G401.6 (cell line): ENCODE measurements at regions not wholly inside any gene's neighbourhood (a gene's known extent, or its start where the extent isn't known, plus 50 kb on each side); places are given as distances from the start of the nearest gene placed in this dataset.

Experiments used
- FAIRE-seq: peaks from 2 replicates; lab custom pipeline; 2012; peaks lifted over from hg19 to GRCh38; lab: Jason Lieb, UNC

DNA sequence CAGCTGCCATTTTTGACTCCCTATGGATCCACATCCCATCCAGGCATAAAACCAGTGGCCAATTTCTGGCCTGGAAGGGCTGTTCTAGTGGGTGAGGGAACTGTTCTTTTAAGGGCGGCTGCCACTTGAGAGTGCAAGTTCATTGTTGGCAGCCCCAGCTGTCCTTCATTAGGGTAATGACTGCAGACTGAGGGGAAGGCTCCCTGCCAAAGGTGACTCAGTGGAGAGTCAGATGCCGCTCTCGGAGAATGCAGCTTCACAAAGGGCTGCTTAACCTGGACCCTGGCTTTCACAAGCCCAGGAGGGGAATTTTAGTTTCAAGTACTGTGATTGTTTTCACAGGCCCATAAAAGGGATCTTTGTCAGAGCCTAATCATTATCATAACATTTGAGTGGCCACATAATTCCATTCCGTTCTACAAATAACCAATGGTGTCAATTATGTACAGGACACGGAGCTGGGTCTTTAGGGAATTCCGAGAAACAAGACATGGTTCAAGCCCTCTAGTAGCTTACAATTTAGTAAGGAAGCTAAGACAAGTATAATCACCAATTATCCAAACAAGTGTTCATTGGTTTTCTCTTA is 235.7 kb downstream of the CDCA7 start:
- FAIRE-seq, result no peak

GRCh38 chr2:173593109-173593508 is 238.4 kb downstream of the CDCA7 start:
- no peak for FAIRE-seq

DNA sequence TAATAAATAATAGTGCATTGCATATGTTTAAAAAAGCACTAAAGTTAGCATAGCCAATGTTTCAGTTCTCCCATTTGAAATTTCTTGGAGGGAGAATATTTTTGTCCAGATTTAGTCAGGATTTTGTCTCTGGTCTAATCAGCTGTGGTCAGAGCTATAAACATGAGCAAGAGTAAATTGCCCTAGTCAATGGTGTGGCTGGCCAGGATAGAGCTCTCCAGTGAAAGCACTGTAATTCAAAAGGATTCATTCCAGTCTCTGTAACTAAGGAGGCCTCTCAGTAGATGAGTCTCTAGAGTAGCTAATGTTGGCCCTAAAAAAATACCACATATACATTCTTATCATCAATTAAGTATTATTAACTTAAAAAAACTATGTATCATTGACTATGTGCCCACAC is 241.6 kb downstream of the CDCA7 start:
- FAIRE-seq, result no peak

- FAIRE-seq, result no peak
Measured at GRCh38 chr2:173598525-173598924, 243.9 kb downstream of the CDCA7 start.

DNA sequence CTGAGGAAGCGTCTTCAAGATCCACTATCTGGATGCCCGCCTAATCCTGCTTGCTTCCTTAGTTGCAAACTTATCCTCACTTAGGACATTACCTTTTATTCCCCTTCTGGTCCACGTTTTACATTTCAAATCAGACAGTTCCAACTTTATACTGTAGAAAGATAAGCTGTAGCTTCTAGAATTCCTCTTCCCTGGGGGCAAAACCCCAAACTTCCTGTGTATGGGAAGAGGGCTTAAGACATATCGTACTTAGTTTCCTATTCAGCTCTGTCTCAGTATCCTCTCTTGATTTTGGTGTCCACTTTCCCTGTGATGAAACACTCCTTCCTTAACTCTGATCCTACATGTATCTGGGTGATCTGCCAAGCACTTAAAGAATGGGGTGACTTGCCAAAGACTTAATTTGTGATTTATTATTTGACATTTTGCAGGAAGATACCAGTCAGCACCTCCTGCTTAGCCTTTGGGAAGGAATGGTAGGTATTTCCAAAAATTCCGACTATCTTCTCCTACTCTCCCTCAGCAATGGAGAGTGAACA is 245.2 kb downstream of the CDCA7 start:
- no peak for FAIRE-seq

- FAIRE-seq, result no peak
Measured at GRCh38 chr2:173602153-173602795, 247.6 kb downstream of the CDCA7 start.

GRCh38 chr2:173605994-173606393 is 251.3 kb downstream of the CDCA7 start:
- FAIRE-seq, result no peak

GRCh38 chr2:173606619-173607248 is 252.1 kb downstream of the CDCA7 start:
- no peak for FAIRE-seq

- no peak for FAIRE-seq
Measured at GRCh38 chr2:173607606-173608311, 253.1 kb downstream of the CDCA7 start.

- no peak for FAIRE-seq
Measured at GRCh38 chr2:173611121-173611520, 256.4 kb downstream of the CDCA7 start.

DNA sequence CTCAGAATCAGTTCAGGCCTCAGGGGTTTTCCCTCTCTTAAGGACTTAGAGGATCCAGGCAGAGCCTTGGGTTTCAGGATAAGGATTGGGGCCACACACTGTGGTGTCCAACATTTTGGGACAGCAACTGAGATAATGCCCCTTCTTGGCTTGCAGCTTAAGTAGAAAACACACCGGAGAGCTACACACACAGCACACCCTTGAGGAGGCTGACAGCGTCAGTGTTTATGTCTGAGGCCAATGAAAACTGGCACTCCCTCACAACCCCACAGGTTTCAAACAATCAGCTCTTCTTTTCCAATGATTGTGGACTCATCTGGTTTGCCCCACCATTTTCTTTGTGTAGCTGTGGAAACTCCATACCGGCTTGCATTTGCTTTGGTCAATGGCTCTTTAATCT is 257.7 kb downstream of the CDCA7 start:
- FAIRE-seq, result no peak

- FAIRE-seq, result no peak
Measured at GRCh38 chr2:173613386-173613785, 258.7 kb downstream of the CDCA7 start.

GRCh38 chr2:173614265-173614930 is 259.7 kb downstream of the CDCA7 start:
- no peak for FAIRE-seq

GRCh38 chr2:173623438-173624319 is 269.0 kb downstream of the CDCA7 start:
- no peak for FAIRE-seq

GRCh38 chr2:173625315-173625714 is 270.6 kb downstream of the CDCA7 start:
- FAIRE-seq, result no peak

GRCh38 chr2:173629076-173629475 is 274.4 kb downstream of the CDCA7 start:
- FAIRE-seq, result no peak

GRCh38 chr2:173630425-173631126 is 275.9 kb downstream of the CDCA7 start:
- no peak for FAIRE-seq

- no peak for FAIRE-seq
Measured at GRCh38 chr2:173631127-173631460, 276.4 kb downstream of the CDCA7 start.

DNA sequence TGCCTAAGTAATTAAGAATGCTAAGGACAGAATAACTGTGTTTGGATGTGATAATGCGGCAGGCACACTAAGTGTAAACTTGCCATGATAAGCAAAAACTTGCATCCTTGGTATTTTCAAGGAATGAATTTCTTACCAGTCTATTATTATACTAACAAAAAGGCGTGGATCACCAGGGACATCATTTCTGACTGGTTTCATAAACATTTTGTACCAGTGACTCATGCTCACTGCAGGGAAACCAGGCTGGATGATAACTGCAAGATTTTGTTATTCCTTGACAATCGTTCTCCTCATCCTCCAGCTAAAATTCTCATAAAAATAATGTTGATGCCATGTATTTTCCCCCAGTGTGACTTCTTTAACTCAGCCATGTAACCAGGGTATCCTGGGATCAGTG is 289.5 kb downstream of the CDCA7 start:
- no peak for FAIRE-seq

- FAIRE-seq, result no peak
Measured at GRCh38 chr2:173647681-173648311, 293.1 kb downstream of the CDCA7 start.
